Hindlimb muscle (tissue), 1 donor: ENCODE measurements at regions not wholly inside any gene's neighbourhood (a gene's known extent, or its start where the extent isn't known, plus 50 kb on each side); places are given as distances from the start of the nearest gene placed in this dataset.
"Not testable (repeated sequence)": the region's sequence is repeated elsewhere in the genome, so short reads cannot be mapped to it uniquely, and the experiment has no call there.

Experiments used
- DNase-seq: peaks from one replicate; pipeline ENCODE4 v3.0.0-alpha.2; 2013

DNA sequence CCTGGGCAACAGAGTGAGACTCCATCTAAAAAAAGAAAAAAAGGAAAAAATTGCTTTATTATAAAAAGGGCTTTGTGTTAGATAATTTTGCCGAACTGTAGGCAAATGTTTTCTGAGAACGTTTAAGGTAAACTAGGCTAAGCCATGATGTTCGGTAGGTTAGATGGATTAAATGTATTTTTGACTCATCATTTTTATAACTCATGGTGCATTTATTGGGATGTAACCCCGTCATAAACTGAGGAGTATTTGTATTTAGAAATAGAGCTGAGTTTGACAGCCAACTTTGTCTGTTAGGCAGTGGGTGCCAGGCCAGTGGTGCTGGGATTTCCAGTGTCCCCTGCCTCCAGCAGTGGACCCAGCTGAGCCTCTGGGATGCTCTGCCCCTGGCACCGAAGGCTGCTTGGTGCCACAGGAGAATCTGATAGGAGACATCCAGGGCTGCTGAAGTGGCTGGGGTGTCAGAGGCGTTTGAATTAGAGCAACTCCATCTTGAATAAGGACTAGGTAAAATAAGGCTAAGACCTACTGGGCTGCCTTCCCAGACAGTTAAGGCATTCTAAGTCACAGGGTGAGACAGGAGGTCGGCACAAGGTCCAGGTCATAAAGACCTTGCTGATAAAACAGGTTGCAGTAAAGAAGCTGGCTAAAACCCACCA lies 114.9 kb upstream of the EEPD1 start:
- no peak for DNase-seq

- no peak for DNase-seq
Observed at GRCh38 chr7:36039243-36039642, 113.8 kb upstream of the EEPD1 start.

GRCh38 chr7:36039671-36040070 lies 113.4 kb upstream of the EEPD1 start:
- no peak for DNase-seq

DNA sequence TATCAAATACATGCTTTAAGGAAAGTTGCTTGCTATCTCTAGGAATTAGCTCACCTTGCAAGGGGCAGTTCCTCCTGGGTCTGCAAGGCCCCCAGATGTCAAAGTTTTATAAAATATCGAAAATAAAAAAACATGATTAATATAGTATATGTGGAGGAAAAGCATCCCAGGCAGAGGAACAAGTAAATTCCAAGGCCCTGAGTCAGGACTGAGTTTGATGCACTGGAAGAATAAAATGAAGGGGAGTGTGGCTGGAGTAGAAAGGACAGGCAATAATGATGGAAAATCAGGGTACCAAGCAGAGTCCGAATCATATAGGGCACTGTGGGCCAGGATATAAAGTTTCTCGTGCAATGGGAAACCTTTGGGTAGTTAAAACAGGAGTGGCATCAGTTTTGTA lies 112.4 kb upstream of the EEPD1 start:
- no peak for DNase-seq

- DNase-seq: no peak
Observed at GRCh38 chr7:36044101-36044892, 108.8 kb upstream of the EEPD1 start.

GRCh38 chr7:36045326-36045725 lies 107.7 kb upstream of the EEPD1 start:
- no peak for DNase-seq

- no peak for DNase-seq
Observed at GRCh38 chr7:36045830-36046341, 107.2 kb upstream of the EEPD1 start.

DNA sequence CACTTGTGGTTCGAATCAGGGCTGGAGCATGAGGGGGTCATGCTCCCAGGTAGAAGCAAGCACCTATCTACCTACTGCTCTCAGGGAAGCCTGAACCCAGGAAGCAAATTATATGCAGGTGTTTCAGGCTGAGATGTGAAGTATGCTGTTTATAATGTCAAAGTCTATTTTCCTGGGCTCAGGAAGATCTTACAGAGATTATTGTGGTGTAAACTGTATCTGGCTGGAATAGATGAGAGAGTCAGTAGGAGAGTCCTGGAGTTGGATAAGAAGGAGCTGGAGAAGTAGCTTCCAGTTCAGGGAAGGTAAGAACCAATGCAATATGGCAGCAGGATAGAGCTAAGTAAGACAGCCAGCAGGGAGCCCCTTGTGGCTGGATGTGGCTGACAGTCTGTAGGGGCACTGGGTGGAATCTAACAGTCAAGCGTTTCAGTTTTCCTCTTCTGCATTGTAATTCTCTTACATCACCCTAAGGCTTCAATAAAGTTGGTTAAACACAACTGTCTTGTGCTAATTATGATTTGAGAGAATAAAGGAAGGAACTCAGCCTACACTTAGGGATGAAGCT lies 105.9 kb upstream of the EEPD1 start:
- no peak for DNase-seq

GRCh38 chr7:36048141-36048901 lies 104.7 kb upstream of the EEPD1 start:
- no peak for DNase-seq

- DNase-seq: no peak
Observed at GRCh38 chr7:36048902-36049240, 104.2 kb upstream of the EEPD1 start.

GRCh38 chr7:36051501-36051900 lies 101.6 kb upstream of the EEPD1 start:
- no peak for DNase-seq

DNA sequence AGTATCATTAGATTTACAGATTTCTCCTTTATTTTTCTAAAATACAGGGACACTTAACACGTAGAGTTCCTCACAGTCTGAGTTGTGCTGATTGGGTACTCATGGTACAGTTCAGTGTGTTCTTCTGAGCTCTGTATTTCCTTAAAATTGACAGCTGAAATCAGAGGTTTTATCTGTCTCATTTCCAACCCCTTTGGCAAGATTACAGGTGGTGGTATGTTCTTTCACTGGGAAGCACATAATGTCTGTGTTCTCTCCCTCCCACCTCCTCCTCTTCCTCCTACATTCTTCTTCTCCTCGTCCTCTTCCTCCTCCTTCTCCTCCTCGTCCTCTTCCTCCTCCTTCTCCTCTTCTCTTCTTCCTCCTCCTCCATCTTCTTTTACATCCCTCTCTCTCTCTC lies 99.5 kb upstream of the EEPD1 start:
- no peak for DNase-seq

DNA sequence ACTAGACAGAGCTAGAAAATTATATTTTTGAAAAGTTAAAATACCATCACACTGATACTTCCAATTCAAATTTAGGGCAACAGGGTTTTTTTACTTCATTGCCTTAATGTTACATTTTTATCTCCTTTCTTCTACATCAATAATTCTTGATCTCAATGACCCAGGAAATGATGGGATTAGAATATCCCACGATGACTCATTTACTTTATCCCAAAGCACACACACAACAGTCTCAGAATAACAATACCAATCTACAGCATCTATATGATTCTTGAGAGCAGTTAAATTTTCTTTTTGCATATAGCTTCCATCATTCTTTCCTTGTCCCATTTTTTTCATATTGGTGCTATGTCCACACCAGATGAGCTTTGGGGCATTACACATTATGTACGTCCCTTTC lies 98.4 kb upstream of the EEPD1 start:
- DNase-seq: no peak

DNA sequence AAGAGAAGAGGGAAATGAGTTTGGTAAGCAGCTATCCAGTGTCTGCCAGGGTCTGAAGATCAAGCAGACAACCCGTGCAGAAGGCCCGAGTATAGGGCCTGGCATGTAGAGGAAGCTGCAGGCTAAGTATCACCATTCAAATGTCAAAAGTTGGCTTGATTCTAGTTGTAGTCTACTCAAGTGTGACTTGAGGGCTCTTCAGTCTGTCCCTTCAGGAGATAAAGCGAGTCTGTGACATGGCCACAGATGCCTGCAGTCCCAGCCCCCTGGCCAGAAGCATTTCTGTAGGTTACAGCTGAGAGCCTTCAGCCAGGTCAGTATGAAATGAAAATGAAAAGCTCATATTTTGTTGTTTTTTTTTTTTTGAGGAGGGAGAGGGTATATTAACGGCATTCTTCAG lies 97.8 kb upstream of the EEPD1 start:
- DNase-seq: no peak

- DNase-seq: no peak
Observed at GRCh38 chr7:36057323-36057722, 95.7 kb upstream of the EEPD1 start.

DNA sequence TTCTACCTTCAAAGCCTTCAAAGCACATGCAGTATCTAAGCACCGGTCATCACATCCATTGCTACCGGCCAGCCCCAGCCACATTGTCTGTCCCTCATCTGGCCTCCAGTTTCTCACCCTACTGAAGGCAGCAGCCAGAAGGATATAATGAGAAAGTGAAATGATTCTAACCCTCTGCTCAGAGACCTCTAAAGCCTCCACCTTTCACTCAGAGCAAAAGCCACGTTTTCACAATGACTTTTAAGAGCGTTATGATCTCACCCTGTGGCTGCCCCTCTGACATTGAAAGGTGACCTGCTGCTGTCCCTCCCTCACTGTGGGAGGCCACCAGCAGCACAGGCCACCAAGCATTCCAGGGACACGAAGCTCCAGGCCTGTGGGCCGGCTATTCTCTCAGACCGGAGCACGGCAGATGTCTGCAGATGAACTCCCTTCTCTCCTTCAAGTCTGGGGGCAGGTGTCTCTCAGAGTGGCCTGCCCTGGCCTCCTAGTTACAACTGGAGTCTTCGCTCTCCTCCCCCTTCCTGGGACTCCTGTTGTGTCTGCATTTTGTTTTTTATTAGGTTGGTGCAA lies 94.9 kb upstream of the EEPD1 start:
- no peak for DNase-seq

DNA sequence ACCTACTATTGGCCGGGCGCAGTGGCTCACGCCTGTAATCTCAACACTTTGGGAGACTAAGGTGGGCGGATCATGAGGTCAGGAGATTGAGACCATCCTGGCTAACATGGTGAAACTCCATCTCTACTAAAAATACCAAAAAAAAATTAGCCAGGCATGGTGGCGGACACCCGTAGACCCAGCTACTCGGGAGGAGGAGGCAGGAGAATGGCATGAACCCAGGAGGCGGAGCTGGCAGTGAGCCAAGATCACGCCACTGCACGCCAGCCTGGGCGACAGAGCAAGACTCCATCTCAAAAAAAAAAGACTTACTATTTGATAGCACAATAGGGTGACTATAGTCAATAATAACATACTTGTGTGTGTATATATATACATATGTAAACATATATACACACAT lies 92.7 kb upstream of the EEPD1 start:
- DNase-seq: not testable (repeated sequence)

DNA sequence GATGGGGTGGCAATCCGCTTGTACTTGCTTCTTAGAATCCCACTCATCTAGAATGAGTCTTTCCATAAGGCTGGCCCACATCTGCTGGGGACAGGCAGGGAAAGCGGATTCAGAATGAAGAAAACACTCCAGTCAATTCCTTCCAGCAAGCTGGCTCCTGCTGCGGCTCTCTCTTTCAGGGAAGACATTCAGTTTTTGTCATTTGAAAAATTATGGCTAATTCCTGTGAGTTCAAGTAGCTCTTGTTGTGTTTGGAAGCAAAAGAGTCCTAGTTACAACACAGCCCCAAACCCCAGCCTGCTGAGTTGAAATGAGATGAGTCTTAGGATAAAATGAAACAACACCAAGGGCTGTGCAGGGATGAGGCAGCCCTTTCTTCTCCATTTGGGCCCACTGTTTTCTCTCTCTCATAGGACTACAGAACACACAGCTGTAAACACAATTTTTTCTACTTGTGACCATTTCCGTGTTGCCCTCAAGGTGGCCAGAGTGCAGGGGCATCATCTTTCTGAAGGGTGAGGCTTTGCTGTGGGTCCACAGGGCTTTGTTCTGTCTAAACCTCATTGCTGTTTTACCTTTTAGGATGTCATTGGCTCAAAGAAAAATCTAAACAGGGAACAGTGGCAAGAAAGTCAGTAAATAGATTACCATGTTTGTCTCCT lies 90.8 kb upstream of the EEPD1 start:
- no peak for DNase-seq

DNA sequence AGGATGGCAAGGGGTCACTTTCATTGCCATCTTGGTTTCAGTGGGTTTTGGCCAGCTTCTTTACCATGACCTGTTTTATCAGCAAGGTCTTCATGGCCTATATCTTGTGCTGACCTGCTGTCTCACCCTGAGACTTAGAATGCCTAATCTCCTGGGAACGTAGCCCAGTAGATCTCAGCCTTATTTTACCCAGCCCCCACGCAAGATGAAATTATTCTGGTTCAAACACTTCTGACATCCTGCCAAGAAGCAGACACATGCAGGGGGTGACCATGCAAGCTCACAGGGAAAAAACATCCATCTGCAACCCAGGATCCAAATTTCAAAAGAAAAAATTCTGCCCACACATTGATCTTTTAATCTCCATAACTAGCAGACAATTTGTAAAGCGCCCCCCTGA lies 88.4 kb upstream of the EEPD1 start:
- DNase-seq: no peak

DNA sequence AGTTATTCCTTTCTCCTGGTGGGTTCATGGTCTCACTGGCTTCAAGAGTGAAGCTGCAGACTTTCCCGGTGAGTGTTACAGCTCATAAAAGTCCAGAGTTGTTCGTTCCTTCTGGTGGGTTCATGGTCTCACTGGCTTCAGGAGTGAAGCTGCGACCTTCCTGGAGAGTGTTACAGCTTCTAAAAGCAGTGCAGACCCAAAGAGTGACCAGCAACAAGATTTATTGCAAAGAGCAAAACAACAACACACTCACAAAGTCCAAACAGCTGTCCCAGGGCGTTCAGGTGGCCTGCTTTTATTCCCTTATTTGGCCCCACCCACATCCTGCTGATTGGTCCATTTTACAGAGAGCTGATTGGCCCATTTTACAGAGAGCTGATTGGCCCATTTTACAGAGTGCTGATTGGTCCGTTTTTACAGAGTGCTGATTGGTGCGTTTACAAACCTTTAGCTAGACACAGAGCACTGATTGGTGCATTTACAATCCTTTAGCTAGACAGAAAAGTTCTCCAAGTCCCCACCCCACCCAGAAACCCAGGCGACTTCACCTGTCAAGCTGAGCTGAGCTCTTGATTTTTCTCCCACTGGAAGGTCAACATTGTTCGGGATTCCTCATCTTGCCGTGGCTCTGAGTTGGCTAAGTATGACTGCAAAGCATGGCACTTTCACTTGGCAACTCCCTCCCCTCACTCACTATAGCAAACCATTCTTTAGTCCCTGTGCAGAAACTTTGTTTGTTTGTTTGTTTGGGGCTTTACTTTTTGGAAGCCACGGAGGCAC lies 87.3 kb upstream of the EEPD1 start:
- DNase-seq: not testable (repeated sequence)

- no peak for DNase-seq
Observed at GRCh38 chr7:36066343-36066664, 86.8 kb upstream of the EEPD1 start.

- DNase-seq: no peak
Observed at GRCh38 chr7:36070230-36070629, 82.8 kb upstream of the EEPD1 start.
